ENCODE measurements at regions not wholly inside any gene's neighbourhood (a gene's known extent, or its start where the extent isn't known, plus 50 kb on each side); places are given as distances from the start of the nearest gene placed in this dataset.

DNA sequence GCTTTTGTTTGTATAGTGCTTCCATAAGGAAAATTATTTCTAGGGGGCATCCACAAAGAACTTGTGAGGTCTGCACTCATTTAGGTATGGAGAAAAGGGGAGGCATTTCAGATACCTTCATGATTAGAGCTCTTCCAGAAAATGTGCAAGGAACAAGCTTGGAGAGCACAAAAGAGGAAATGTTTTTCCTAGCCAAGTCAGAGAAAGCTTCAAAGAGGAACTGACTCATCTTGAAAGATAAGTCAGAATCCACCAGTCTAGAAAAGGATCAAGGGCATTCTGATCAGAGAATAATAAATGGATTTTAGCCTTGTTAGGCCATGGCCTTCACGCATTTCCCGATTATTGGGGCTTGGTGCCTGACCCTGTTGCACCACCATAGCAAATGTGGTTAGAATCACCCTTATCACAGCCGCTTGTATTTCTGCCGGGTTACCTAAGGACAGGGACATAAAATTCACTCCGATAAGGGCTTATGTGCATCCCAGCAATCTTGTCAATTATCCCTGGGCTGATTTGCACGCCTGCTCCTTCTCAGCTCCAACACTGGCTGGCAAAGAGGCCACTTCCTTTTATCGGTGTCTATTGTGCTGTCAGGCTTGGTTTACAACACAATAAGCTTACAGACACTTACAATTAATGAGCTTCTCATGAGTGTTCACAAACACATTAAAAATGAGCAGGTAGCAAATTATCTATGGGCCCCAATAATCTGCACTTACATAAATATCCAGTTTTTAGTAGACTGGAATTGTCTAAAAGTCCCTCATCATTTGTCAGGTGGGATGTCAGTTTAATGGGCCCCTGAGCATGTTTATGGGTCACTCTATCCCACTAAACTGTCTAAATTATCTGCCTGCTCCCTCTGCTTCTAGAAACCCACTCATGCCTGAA, 613.5 kb downstream of the SOX6 start:
- Histone ChIP-seq H3K9me3 (ENCODE audit: low read length) (no peaks in the 10 kb centered on the region), H3K4me3 (replicated peaks in 1 of 3; ENCODE audit: insufficient read depth in 1 of 3, low read depth in 2 of 3, low read length in 3 of 3) (no peak overlapping the region), H3K79me2 (ENCODE audit: insufficient read depth, low read length) (no peaks in the 10 kb centered on the region), H2AFZ (ENCODE audit: low read length) (no peak overlapping the region), H3K4me2 (ENCODE audit: low read depth, low read length) (no peak overlapping the region), H3K27me3 (ENCODE audit: control insufficient read depth in 1 of 2, insufficient read depth in 2 of 2, low read length in 2 of 2) (no peaks in the 10 kb centered on the region), H3K27ac (ENCODE audit: extremely low read length, insufficient read depth, low read length) (no peak overlapping the region), H3K36me3 (replicated peaks in 1 of 2; ENCODE audit: control insufficient read depth in 1 of 2, insufficient read depth in 2 of 2, low read length in 2 of 2) (no peaks in the 10 kb centered on the region), H3K4me1 (ENCODE audit: insufficient read depth, low read length) (no peaks in the 10 kb centered on the region), H4K20me1 (ENCODE audit: insufficient read depth, low read length) (no peaks in the 10 kb centered on the region), H3K9ac (ENCODE audit: insufficient read depth, low read depth, low read length) (no peak overlapping the region)
- TF ChIP-seq GTF2F1 (IDR thresholded peaks at IDR 0.05; ENCODE audit: low read length) (no peak), ZNF615 (CRISPR knock-in tag; IDR thresholded peaks at IDR 0.05; ENCODE audit: borderline replicate concordance) (no peak), LCORL (IDR thresholded peaks at IDR 0.05) (no peak), LCORL (CRISPR knock-in tag; IDR thresholded peaks at IDR 0.05) (no peak), ZFP90 (CRISPR knock-in tag; IDR thresholded peaks at IDR 0.05; ENCODE audit: borderline replicate concordance) (no peak), NFKB2 (CRISPR knock-in tag; IDR thresholded peaks at IDR 0.05; ENCODE audit: borderline replicate concordance) (no peak), DPF2 (CRISPR knock-in tag; IDR thresholded peaks at IDR 0.05; ENCODE audit: borderline replicate concordance, low read depth) (no peak), ATAD3A (CRISPR knock-in tag; IDR thresholded peaks at IDR 0.05) (no peak), GTF3A (CRISPR knock-in tag; conservative IDR thresholded peaks at IDR 0.05) (no peak), GRHL1 (CRISPR knock-in tag; conservative IDR thresholded peaks at IDR 0.05) (no peak)
- TF ChIP-seq, protein P1, sequence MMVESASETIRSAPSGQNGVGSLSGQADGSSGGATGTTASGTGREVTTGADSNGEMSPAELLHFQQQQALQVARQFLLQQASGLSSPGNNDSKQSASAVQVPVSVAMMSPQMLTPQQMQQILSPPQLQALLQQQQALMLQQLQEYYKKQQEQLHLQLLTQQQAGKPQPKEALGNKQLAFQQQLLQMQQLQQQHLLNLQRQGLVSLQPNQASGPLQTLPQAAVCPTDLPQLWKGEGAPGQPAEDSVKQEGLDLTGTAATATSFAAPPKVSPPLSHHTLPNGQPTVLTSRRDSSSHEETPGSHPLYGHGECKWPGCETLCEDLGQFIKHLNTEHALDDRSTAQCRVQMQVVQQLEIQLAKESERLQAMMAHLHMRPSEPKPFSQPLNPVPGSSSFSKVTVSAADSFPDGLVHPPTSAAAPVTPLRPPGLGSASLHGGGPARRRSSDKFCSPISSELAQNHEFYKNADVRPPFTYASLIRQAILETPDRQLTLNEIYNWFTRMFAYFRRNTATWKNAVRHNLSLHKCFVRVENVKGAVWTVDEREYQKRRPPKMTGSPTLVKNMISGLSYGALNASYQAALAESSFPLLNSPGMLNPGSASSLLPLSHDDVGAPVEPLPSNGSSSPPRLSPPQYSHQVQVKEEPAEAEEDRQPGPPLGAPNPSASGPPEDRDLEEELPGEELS (CRISPR knock-in tag; IDR thresholded peaks at IDR 0.05), result no peak
- WGBS (ENCODE audit: low lambda C conversion rate), result 25% methylated on average over 5 of the region's 7 CpGs
- DNase-seq (ENCODE audit: low spot score) (no peak), ATAC-seq (no peak), FAIRE-seq (no peak)
- ChIA-PET CTCF (ENCODE audit: low intra/inter-chr PET ratio, low total read pairs) (no interaction called here), POLR2A (no interaction called here)
- no TSS peak for BruUV-seq (replicated peaks)
- intact Hi-C loops (cut with micrococcal nuclease; ENCODE audit: unreplicated experiment) (no loop called here), in situ Hi-C loops (cut with HindIII; ENCODE audit: extremely low pct_ligation_motif_present, low pct_unique_long_range_greater_than_20kb) (no loop called here)
